M059J (cell line): ENCODE measurements at regions not wholly inside any gene's neighbourhood (a gene's known extent, or its start where the extent isn't known, plus 50 kb on each side); places are given as distances from the start of the nearest gene placed in this dataset.

Source experiments
- DNase-seq: peaks from one replicate; pipeline ENCODE4 v3.0.0-alpha.2; 2012; ENCODE audit warnings: low read depth

DNA sequence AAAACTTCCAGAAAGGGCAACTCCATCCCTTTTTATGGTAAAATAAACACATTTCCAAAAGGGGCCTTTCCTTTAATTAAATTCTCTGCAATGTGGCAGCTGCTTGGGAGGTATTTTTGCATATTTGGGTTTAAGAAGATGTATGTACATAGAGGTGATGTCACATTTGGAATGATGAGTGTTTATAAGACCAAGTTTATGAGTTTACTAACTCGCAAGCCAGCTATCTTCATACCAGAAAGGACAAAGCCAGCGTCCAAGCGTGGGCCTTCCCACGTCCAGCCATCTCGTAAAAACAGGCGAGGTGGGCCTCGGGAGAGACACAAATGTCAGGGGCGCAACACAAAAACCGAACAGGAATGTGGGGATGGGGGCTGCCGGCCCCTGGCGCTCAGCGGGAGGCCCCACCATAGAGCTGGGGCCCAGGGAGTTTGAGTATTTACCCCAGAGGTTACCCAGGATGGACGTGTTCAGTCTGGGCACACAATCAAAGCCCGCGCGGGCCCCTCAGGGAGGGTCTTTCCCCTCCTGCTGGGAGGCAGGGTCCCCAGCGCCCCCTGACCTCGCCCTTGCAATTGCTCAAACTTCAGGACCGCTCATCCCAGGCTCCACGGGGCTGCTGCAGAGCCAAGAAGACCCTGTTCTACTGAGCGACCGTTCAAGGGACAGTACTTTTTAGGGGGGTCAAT, 137.3 kb downstream of the TWIST2 start:
- no peak for DNase-seq

DNA sequence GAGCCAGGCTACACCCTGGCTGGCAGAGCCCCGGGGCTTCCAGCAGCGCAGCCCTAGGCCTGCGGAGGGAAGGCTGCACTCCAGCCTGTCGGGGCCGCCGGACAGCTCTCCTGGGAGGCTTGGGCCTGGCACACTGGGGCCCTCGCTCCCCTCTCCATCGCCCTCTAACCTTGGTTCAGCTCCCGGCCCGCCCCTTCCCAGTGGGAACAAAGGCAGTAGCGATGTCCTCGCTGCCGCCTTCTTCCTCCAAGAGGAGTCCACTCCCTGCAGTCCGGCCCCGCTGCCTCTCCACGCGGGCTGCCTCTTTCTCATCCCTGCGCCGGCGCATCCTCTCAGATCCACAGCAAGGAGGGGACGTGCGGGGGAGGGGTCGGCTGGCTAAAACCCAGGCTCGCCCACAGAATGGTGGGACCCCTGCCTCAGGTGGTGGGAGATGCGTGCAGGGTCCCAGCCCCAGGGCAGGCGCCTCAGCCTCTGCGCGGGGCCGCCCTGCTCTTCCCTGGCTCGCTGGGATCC, 138.1 kb downstream of the TWIST2 start:
- no peak for DNase-seq

DNA sequence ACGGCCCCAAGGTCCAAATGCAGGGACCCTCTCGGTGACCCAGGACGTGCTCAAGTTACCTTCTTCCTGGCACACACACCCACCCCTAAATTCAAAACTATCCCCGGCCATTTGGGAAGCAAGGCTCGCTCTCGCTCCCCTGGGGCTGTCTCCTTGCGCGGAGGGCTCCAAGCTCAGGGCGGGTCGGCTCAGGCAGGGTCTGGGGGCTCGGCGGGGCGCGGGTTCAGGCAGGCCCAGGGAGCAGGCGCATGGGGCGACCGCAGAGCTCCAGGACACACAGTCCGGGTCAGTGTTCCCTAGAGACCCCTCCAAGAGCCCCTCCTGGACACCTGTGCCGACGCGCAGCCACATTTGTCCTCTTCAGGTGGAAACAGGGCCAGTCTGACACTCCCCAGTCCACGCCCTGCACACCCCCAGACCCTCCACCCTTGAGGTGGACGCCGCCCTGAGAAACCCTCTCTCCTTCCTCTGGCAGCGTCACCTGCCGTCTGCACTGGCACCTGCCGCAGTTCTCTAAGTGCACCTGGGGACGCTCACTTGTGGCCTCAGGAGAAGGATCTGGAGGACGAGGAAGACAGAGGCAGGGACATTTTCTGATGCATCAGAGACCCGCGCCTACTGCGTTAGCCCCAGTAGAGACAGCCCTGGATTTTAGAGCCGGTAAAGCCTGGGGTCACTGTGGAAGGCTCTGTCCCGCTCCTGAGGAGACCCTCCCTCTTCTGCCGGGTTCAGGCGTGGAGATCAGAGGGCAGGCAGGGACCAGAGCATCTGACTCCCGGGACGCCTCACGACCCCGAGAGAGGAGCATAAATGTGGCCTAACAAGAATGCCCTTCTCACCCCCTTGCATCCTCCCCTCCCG, 138.8 kb downstream of the TWIST2 start:
- no peak for DNase-seq

DNA sequence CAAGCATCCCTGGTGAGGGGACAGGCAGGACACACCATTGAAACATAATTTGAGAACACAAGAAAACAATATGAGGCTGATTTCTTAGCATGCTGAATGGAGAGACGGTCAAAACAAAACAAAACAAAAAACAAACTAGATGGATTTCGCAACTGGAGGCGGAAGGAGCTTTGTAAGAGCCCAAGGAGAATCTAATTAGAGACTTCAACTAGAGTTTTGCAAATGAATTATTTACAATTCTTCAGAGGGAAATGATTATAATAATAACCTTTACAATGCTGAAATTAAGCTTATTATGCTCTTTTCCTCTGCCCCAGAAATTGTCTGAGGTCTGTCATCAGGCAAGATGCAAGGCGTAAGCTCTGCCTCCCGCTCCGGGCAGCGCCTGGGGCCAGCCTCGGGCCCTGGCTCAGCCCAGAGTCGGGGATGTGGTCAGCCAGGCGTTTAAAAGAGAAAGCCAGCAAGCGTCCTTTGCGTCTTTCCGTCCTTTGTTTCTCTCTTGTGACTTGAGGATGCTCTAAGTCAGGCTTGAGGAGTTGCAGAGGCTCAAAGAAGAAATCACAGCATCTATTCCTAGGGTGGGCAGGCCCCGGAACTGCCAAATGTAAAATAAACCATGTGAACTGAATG, 139.6 kb downstream of the TWIST2 start:
- no peak for DNase-seq

DNA sequence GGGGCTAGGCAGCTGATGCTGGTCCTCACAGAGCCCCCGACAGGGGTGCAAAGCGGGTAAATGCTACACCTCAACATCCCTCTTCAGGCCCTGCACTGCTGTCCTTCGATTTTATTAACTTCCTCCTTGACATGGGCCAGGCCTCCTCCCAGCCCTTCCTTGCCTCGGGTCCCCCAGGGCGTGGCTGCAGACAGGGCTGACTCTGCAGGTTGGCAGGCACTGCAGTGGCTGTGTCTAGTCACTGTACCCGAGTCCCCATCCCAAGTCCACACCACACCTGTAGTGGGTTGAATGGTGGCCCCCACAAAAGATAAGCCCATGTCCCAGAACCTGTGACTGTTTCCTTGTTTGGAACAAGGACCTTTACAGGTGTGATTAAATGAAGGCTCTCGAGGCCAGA, 140.2 kb downstream of the TWIST2 start:
- DNase-seq: no peak

DNA sequence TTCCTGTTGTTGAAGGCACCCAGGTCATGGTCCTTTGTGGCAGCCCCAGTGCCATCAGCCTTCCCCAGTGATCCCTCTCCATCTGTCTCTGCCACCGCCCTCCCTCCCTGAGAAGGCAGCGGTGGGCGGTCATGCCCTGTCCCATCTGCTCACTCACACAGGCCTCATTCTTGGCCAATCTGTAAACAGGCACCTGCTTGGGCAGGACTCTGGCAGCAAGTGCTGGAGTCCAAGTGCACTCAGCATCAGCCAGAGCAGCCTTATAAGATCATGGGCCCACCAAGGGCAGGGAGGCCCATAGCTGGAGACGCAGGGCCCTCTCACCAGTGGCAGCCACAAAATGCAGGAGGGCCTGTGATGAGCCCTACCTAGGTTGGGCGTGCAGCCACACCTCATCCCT, 140.9 kb downstream of the TWIST2 start:
- DNase-seq: no peak

DNA sequence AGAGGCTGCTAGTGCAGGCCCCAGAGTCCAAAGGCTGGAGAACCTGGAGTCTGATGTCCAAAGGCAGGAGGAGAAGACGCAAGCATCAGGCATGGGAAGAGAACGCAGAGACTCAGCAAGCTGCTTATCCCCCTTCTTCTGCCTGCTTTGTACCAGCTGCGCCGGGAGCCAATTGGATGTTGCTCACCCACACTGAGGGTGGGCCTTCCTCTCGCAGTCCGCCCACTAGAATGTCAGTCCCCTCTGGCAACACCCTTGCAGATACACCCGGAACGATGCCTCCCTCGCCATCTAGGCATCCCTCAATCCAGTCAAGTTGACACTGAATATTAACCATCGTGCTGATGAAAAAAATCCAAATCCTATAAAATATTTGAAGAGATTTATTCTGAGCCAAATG, 141.6 kb downstream of the TWIST2 start:
- DNase-seq: no peak

DNA sequence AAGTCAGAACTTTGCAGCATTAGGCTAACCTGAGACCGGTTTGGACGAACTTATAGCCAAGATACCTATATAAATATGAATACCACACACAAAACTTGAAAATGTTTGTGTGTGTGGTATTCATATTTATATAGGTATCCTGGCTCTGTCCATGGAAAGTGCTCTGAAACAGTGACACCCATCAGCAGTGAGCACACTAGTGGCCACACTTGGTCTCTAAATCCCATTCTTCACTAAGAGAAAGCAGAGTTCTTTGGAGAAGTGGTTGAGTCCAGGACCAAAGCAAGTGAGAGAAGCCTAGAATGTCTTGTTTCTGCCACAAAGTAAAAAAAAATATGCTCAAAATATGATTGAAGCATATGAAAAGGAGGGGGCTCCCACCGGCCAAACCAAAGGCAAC, 146.5 kb downstream of the TWIST2 start:
- DNase-seq: no peak

DNA sequence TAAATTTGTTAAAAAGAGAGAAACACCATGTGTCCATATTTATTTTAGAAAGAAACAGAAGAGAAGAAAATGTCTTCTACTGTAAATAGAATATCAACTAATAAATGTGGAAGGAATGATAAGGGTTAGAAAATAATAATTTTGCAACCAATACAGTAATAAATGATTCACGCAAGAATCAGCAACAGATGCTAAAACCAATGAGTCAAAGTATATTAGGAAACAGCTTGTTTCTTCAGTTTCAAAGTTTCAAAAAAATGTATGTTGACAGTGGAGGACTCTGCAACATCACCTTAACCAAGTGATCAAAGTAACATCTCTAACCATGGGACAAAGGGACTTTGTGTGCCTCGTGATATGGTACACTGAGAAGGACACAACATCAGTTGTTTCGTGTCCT, 147.0 kb downstream of the TWIST2 start:
- no peak for DNase-seq

DNA sequence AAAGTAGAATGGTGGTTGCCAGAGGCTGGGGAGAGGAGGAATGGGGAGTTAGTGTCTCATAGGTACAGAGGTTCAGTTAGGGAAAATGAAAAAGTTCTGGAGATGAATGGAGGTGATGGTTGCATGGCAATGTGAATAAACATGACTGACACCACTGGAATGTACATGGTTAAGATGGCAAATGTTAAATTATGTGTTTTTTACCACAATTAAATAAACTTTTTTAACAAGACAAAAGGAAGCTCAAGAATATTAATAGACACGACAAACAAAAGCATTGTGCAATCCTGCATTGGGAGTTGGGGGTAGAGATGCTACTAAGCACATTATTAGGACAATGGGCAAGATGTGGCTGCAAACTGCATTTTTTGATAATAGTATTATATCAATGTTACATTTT, 147.7 kb downstream of the TWIST2 start:
- DNase-seq: peak; percentile 63

DNA sequence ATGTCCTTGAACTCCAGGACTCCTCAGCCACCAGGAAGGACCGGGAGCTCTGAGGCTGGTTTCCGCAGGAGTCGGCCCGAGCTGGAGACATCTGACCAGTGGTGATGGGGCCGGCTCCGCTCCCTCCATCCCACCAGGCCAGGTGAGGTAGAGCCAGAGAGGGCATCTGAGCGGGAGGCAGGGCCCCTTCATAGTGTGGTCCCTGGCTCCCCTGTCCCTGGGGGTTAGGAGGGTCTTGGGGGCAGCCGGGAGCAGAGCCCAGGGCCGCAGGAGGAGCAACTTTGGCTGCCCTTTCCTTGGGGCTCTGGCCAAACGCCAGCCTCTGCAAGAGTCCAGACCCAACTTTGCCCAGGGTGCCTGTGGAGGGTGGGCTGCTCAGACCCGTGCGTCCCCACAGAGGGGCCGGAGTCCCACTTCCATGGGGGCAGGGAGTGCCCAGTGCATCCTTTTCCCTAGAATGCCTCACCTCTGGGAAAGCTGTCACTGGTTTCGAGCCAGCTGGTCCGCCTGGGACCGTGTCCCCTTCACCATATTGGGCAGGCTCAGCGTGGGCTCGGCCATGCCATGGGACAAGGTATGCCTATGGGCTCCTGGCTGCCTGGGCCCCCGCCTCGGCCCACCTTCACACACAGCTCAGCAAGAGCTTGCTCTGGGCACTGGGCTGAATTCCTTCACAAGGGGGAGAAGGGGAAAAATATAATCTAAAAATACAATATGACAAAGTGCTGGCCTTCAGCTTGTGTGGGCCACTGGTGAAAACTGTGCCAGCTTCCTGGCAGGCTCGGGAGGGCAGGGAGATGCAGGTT, 148.6 kb downstream of the TWIST2 start:
- no peak for DNase-seq

DNA sequence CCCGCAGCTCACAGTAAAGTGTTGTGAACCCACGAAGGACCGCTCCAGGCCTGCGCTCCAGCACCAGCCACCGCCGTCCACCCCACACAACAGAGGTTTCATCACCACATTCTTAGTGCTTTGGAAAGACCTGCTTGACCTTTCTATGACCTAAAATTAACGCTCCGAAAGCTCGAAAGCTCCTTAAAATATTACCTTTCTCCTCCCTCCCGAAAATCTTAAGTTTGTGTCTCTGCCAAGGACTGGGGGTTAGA, 149.2 kb downstream of the TWIST2 start:
- no peak for DNase-seq

DNA sequence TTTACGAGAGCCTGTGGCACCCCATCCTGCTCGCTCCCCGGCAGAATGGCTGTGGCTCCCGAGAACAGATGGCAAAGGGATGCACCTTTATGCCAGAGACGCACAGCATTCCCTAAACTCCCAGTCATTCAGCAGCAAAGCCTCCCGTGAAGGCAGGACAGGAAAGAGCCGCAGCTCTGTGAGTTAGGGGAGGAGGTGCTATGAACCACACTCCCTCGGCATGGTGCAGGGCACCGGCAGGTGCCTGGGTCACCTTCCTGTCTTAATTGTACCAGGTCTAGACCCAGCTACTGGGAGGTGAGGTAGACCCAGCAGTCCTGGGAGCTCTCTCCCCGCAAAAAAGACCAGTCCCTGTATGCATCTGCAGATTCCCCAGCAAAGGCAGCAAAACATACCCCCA, 149.8 kb downstream of the TWIST2 start:
- DNase-seq: no peak
